ENCODE measurements at regions not wholly inside any gene's neighbourhood (a gene's known extent, or its start where the extent isn't known, plus 50 kb on each side); places are given as distances from the start of the nearest gene placed in this dataset.
A peak's percentile ranks its signal among the peaks of the same experiment; 100 is the strongest.

DNA sequence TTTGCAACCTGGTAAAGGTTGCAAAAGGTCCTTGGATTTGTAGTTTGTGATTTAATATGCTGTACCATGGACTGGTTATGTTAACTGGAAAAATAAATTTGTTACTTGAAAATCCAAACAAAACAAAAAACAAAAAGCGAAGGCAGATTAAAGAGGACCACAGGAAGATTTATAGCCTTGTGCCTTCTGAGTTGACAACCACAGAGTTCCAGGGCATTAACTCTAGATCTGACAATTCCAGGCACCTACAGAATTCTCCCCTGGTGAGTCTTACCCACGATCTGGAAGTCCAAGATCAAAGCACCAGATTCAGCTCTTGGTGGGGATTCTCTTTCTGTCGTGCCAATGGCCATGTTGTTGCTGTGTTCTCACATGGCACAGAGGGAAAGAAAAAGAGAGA lies 107.9 kb upstream of the SELENOP start:
- Mint-ChIP-seq H3K27me3 (ENCODE audit: low read depth) (peaks cover 3% of the 10 kb centered on the region), H3K4me1 (ENCODE audit: low read depth) (no peaks in the 10 kb centered on the region), H3K36me3 (ENCODE audit: low read depth) (peaks cover 3% of the 10 kb centered on the region), H3K27ac (ENCODE audit: unreplicated experiment) (no peak overlapping the region), H3K9me3 (ENCODE audit: low read depth) (no peaks in the 10 kb centered on the region), H3K4me3 (ENCODE audit: unreplicated experiment) (no peak overlapping the region)
- TF ChIP-seq, protein P1, sequence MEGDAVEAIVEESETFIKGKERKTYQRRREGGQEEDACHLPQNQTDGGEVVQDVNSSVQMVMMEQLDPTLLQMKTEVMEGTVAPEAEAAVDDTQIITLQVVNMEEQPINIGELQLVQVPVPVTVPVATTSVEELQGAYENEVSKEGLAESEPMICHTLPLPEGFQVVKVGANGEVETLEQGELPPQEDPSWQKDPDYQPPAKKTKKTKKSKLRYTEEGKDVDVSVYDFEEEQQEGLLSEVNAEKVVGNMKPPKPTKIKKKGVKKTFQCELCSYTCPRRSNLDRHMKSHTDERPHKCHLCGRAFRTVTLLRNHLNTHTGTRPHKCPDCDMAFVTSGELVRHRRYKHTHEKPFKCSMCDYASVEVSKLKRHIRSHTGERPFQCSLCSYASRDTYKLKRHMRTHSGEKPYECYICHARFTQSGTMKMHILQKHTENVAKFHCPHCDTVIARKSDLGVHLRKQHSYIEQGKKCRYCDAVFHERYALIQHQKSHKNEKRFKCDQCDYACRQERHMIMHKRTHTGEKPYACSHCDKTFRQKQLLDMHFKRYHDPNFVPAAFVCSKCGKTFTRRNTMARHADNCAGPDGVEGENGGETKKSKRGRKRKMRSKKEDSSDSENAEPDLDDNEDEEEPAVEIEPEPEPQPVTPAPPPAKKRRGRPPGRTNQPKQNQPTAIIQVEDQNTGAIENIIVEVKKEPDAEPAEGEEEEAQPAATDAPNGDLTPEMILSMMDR (IDR thresholded peaks at IDR 0.05) = no peak
- no peak for DNase-seq (ENCODE audit: low spot score)

DNA sequence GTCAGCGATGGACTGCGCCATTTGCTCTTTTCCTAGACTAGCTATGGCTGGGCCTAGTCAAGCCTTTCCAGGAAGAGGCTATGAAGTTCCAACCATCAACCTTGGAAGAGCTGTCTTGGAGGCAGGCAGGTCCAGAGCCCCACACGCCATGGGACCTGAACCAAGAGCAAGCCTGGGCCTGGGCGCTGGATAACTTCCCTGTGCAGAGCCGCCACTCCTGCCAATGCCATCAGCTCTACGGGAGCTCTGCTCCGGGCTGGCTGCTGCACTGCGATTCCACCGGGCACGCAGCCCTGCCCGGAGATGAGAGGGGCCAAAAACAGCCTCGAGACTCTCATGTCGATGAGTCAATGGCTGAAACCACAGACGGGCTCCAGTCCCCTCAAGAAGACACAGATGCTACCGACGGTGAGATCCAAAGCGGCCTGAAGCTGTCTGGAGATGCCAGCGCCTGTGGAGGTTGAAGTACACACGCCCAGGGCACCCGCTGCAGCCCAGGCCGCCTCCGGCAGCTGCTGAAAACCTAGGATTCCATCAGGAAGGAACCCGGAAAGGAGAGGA lies 103.7 kb upstream of the SELENOP start:
- no peaks in the 10 kb centered on the region for H3K36me3 Mint-ChIP-seq (ENCODE audit: low read depth)
- H3K4me1 Mint-ChIP-seq (ENCODE audit: low read depth) = no peaks in the 10 kb centered on the region
- no peak overlapping the region for H3K27ac Mint-ChIP-seq (ENCODE audit: unreplicated experiment)
- no peaks in the 10 kb centered on the region for H3K9me3 Mint-ChIP-seq (ENCODE audit: low read depth)
- H3K4me3 Mint-ChIP-seq (ENCODE audit: unreplicated experiment) = no peak overlapping the region
- peak; percentile 81 for DNase-seq (ENCODE audit: low spot score)
- no peaks in the 10 kb centered on the region for H3K27me3 Mint-ChIP-seq (ENCODE audit: low read depth)
- TF ChIP-seq, protein P1 (IDR thresholded peaks at IDR 0.05) = no peak

DNA sequence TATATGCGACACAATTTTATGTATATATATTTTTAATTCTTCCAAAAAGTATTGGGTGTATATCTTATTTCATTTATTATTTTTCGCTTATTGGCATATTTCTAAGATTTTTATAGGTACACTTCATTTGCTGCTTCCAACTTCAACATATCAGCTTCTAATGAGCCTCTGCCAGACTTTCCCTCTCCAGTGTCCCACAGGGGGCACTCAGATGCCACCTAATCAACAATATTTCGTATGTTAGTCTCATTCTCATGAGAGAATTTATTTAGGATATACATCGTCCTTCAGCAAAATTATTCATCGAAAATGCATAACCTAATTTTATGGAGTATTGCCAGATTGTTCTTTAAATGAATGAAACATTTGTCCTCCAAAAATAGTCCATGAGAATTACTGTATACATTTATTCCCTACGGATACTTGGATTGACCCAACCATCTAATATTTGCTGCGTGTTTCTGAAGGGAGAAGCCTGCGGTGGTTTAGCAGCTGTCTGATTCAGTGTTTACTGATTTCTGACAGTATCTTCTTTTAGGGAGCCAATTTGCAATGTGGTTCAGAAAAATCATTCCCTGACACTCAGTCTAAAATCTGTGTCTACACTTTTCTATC lies 100.6 kb upstream of the SELENOP start:
- Mint-ChIP-seq H3K9me3 (ENCODE audit: low read depth) (no peaks in the 10 kb centered on the region), H3K4me3 (ENCODE audit: unreplicated experiment) (no peak overlapping the region), H3K4me1 (ENCODE audit: low read depth) (peaks cover 9% of the 10 kb centered on the region), H3K36me3 (ENCODE audit: low read depth) (no peaks in the 10 kb centered on the region), H3K27me3 (ENCODE audit: low read depth) (peaks cover 6% of the 10 kb centered on the region), H3K27ac (ENCODE audit: unreplicated experiment) (peak overlapping the region; percentile 33)
- TF ChIP-seq, protein P1 (IDR thresholded peaks at IDR 0.05) = peak; percentile 82
- no peak for DNase-seq (ENCODE audit: low spot score)

DNA sequence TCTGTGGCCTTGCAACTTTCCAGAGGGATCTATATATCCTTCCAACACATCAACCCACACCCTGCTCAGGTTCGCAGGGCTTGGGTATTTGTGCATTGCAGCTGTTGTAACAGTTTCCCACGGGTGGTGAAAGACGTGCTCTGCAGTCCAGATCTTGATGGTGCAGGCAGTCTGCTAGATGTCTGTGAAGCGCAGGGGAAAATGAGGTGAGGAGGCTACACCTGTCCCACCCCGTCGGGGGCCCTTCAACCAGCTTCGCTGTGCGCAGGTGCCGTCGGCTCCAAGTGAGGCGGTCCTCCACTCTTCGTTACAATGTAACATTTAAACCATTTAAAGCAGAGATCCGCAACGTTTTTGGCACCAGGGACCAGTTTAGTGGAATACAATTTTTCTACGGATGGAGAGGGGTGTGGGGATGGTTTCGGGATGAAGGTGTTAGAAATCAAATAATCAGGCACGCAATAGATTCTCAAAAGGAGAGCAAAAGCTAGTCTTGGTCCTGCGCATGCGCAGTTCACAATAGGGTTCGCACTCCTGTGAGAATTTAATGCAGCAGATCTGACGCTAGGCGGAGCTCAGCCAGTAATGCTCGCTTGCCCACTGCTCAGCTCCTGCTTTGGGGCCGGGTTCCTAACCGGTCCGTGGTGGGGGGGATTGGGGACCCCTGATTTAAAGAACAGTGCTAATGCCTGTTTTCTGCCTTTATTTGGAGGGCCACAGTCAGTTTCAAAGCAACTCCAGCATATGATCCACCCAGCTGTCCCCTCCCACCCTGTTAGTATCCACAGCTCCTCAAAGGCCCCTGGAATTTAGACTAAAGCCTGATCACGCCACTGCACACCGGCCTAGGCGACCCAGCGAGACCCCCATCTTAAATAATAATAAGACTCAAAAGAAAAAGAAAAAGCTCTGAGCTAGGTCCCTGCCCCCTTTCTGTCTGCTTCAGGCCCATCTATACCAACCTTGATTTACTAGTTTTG lies 97.1 kb upstream of the SELENOP start:
- Mint-ChIP-seq H3K36me3 (ENCODE audit: low read depth) (no peaks in the 10 kb centered on the region), H3K4me1 (ENCODE audit: low read depth) (peaks cover 9% of the 10 kb centered on the region), H3K4me3 (ENCODE audit: unreplicated experiment) (peak overlapping the region; percentile 80), H3K27me3 (ENCODE audit: low read depth) (peaks cover 31% of the 10 kb centered on the region), H3K27ac (ENCODE audit: unreplicated experiment) (peak overlapping the region; percentile 9), H3K9me3 (ENCODE audit: low read depth) (no peaks in the 10 kb centered on the region)
- TF ChIP-seq, protein P1 (IDR thresholded peaks at IDR 0.05) = peak; percentile 89
- DNase-seq (ENCODE audit: low spot score) = no peak

DNA sequence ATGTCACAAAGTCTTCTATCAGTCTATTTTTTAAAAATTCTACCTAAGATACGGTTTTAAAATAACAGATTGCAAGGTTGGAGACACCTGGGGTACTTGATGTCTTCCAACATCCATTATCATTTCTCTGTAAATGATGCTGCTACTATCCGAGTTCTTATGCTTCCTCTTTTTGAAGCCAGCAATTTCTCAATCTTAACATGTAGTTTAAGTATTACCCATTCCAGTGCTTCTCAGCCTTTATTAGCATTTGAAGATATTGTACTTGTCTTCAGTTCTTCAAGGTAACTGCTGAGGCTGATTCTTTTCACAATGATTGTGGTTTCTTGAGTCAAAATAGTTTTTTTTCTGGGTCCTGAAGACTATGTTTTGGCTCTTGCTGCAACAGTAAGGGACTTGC lies 96.4 kb upstream of the SELENOP start:
- TF ChIP-seq, protein P1 (IDR thresholded peaks at IDR 0.05) = no peak
- H3K27ac Mint-ChIP-seq (ENCODE audit: unreplicated experiment) = no peak overlapping the region
- H3K4me3 Mint-ChIP-seq (ENCODE audit: unreplicated experiment) = peak overlapping the region; percentile 80
- no peak for DNase-seq (ENCODE audit: low spot score)
- peaks cover 31% of the 10 kb centered on the region for H3K27me3 Mint-ChIP-seq (ENCODE audit: low read depth)
- H3K9me3 Mint-ChIP-seq (ENCODE audit: low read depth) = no peaks in the 10 kb centered on the region
- H3K4me1 Mint-ChIP-seq (ENCODE audit: low read depth) = peaks cover 9% of the 10 kb centered on the region
- no peaks in the 10 kb centered on the region for H3K36me3 Mint-ChIP-seq (ENCODE audit: low read depth)
